H9 (cell line): ENCODE measurements at regions not wholly inside any gene's neighbourhood (a gene's known extent, or its start where the extent isn't known, plus 50 kb on each side); places are given as distances from the start of the nearest gene placed in this dataset.

ENCODE experiments used
- DNase-seq: peaks from one replicate; pipeline ENCODE4 v3.0.0-alpha.2; 2017
- H2AFZ ChIP-seq: one replicate; pipeline ENCODE4 v1.6.1; 2013; ENCODE audit warnings: mild to moderate bottlenecking, low read length, control low read depth, moderate library complexity
- H2AK5ac ChIP-seq: 2 replicates; pipeline ENCODE4 v1.6.1; 2013; ENCODE audit warnings: low read length, control low read depth, mixed read lengths; ENCODE audit not compliant: insufficient read length
- H2BK120ac ChIP-seq: one replicate; pipeline ENCODE4 v1.6.1; 2013; ENCODE audit warnings: low read depth, mild to moderate bottlenecking, low read length, control low read depth, inconsistent platforms; ENCODE audit not compliant: poor library complexity, severe bottlenecking
- H2BK12ac ChIP-seq: 2 replicates; pipeline ENCODE4 v1.6.1; 2013; ENCODE audit warnings: low read length, control low read depth, mixed read lengths, low read depth; ENCODE audit not compliant: insufficient read length
- H2BK15ac ChIP-seq: 2 replicates; pipeline ENCODE4 v1.6.1; 2013; ENCODE audit warnings: low read depth, low read length, control low read depth
- H2BK20ac ChIP-seq: one replicate; pipeline ENCODE4 v1.6.1; 2013; ENCODE audit warnings: low read depth, mild to moderate bottlenecking, low read length, control low read depth, inconsistent platforms; ENCODE audit not compliant: poor library complexity, severe bottlenecking
- H2BK5ac ChIP-seq: 2 replicates; pipeline ENCODE4 v1.6.1; 2013; ENCODE audit warnings: low read length, control low read depth, mixed read lengths; ENCODE audit not compliant: insufficient read length
- H3K14ac ChIP-seq: 2 replicates; pipeline ENCODE4 v1.6.1; 2013; ENCODE audit warnings: low read length, control low read depth; ENCODE audit not compliant: insufficient read depth
- H3K18ac ChIP-seq: 2 replicates; pipeline ENCODE4 v1.6.1; 2013; ENCODE audit warnings: low read depth, mild to moderate bottlenecking, mixed read lengths, low read length, control low read depth; ENCODE audit not compliant: insufficient read length
- H3K23ac ChIP-seq: 2 replicates; pipeline ENCODE4 v1.6.1; 2013; ENCODE audit warnings: low read length, control low read depth, mixed read lengths, low read depth; ENCODE audit not compliant: insufficient read length
- H3K23me2 ChIP-seq: 2 replicates; pipeline ENCODE4 v1.6.1; 2013; ENCODE audit warnings: low read depth, mild to moderate bottlenecking, mixed read lengths, low read length, control low read depth; ENCODE audit not compliant: insufficient read length, poor library complexity, severe bottlenecking
- H3K27ac ChIP-seq: 2 replicates; pipeline ENCODE4 v1.5.1; 2013; ENCODE audit warnings: low read length, control low read depth, mixed read lengths, low read depth; ENCODE audit not compliant: insufficient read length
- H3K27me3 ChIP-seq: 2 replicates; pipeline ENCODE4 v1.6.1; 2013; ENCODE audit warnings: low read length, control low read depth, inconsistent platforms; ENCODE audit not compliant: insufficient read depth
- H3K4ac ChIP-seq: 2 replicates; pipeline ENCODE4 v1.6.1; 2013; ENCODE audit warnings: low read depth, mild to moderate bottlenecking, control low read depth, inconsistent platforms, low read length, moderate library complexity
- H3K4me1 ChIP-seq: 2 replicates; pipeline ENCODE4 v1.6.1; 2013; ENCODE audit warnings: low read length, control low read depth, inconsistent platforms; ENCODE audit not compliant: insufficient read depth
- H3K4me2 ChIP-seq: 2 replicates; pipeline ENCODE4 v1.6.1; 2013; ENCODE audit warnings: low read length, control low read depth, mixed read lengths; ENCODE audit not compliant: insufficient read length, insufficient read depth
- H3K56ac ChIP-seq: 2 replicates; pipeline ENCODE4 v1.6.1; 2013; ENCODE audit warnings: low read depth, mild to moderate bottlenecking, mixed read lengths, low read length, control low read depth; ENCODE audit not compliant: insufficient read length
- H3K79me1 ChIP-seq: 2 replicates; pipeline ENCODE4 v1.6.1; 2013; ENCODE audit warnings: low read depth, mild to moderate bottlenecking, moderate library complexity, low read length, control low read depth, inconsistent platforms; ENCODE audit not compliant: insufficient read depth, poor library complexity, severe bottlenecking
- H3K79me2 ChIP-seq: 2 replicates; pipeline ENCODE4 v1.6.1; 2013; ENCODE audit warnings: low read length, control low read depth, inconsistent platforms; ENCODE audit not compliant: insufficient read depth
- H3K9ac ChIP-seq: 2 replicates; pipeline ENCODE4 v1.6.1; 2013; ENCODE audit warnings: low read length, control low read depth, mixed read lengths; ENCODE audit not compliant: insufficient read length; ENCODE audit errors: extremely low read depth
- H3K9me3 ChIP-seq: one replicate; pipeline ENCODE4 v1.6.1; 2013; ENCODE audit warnings: low read depth, low read length, inconsistent platforms; ENCODE audit not compliant: control insufficient read depth
- H3T11ph ChIP-seq: one replicate; pipeline ENCODE4 v1.6.1; 2013; ENCODE audit warnings: mild to moderate bottlenecking, low read length, control low read depth, inconsistent platforms
- H4K20me1 ChIP-seq: one replicate; pipeline ENCODE4 v1.6.1; 2013; ENCODE audit not compliant: control insufficient read depth, insufficient read length, insufficient read depth
- H4K5ac ChIP-seq: 2 replicates; pipeline ENCODE4 v1.6.1; 2013; ENCODE audit warnings: low read depth, mild to moderate bottlenecking, mixed read lengths, low read length, control low read depth; ENCODE audit not compliant: insufficient read length
- H4K8ac ChIP-seq: replicated peaks from 2 replicates; pipeline ENCODE4 v1.6.1; 2013; ENCODE audit warnings: low read length, control low read depth, mixed read lengths, low read depth; ENCODE audit not compliant: insufficient read length
- H4K91ac ChIP-seq: 2 replicates; pipeline ENCODE4 v1.6.1; 2013; ENCODE audit warnings: low read depth, mild to moderate bottlenecking, moderate library complexity, mixed read lengths, low read length, control low read depth; ENCODE audit not compliant: insufficient read length
- H3K27ac Mint-ChIP-seq, 3 experiments: 2 replicates in 2 of 3; 3 replicates in 1 of 3; pipeline ENCODE4 v1.8.0; 2020 to 2021; ENCODE audit warnings: mixed read lengths in 3 of 3, mild to moderate bottlenecking in 1 of 3, moderate library complexity in 1 of 3
- H3K27me3 Mint-ChIP-seq: 2 replicates; pipeline ENCODE4 v1.8.0; 2021; ENCODE audit warnings: low read depth, mild to moderate bottlenecking, moderate library complexity, mixed read lengths
- H3K36me3 Mint-ChIP-seq, 3 experiments: 2 replicates in 2 of 3; 3 replicates in 1 of 3; pipeline ENCODE4 v1.8.0; 2020 to 2021; ENCODE audit warnings: low read depth in 3 of 3, mixed read lengths in 3 of 3; ENCODE audit not compliant: insufficient read depth in 1 of 3
- H3K4me1 Mint-ChIP-seq, 2 experiments: 2 replicates each; pipeline ENCODE4 v1.8.0; 2020; ENCODE audit warnings: mixed read lengths in 2 of 2
- H3K4me3 Mint-ChIP-seq, 2 experiments: 2 replicates in 1 of 2; 3 replicates in 1 of 2; pipeline ENCODE4 v1.8.0; 2020 to 2021; ENCODE audit warnings: mild to moderate bottlenecking in 2 of 2, mixed read lengths in 2 of 2, moderate library complexity in 1 of 2
- H3K9me3 Mint-ChIP-seq, 2 experiments: 2 replicates in 1 of 2; 3 replicates in 1 of 2; pipeline ENCODE4 v1.8.0; 2020; ENCODE audit warnings: mild to moderate bottlenecking in 2 of 2, mixed read lengths in 2 of 2, moderate library complexity in 1 of 2
- CTCF ChIP-seq: fragments of 200-600 bp; sonication (generic); conservative IDR thresholded peaks from 3 replicates; pipeline ENCODE4 v1.8.0; 2021; ENCODE audit warnings: antibody characterized with exemption, mild to moderate bottlenecking
- WGBS: extraction: QIAGEN DNeasy Blood & Tissue Kit; methylation state at CpG from one replicate; pipeline ENCODE4 v1.1.7; 2013; ENCODE audit warnings: missing lambda C conversion rate, low lambda C conversion rate, mixed read lengths; ENCODE audit not compliant: insufficient read length; ENCODE audit errors: extremely low coverage; 5-methylcytosine and 5-hydroxymethylcytosine counted together

DNA sequence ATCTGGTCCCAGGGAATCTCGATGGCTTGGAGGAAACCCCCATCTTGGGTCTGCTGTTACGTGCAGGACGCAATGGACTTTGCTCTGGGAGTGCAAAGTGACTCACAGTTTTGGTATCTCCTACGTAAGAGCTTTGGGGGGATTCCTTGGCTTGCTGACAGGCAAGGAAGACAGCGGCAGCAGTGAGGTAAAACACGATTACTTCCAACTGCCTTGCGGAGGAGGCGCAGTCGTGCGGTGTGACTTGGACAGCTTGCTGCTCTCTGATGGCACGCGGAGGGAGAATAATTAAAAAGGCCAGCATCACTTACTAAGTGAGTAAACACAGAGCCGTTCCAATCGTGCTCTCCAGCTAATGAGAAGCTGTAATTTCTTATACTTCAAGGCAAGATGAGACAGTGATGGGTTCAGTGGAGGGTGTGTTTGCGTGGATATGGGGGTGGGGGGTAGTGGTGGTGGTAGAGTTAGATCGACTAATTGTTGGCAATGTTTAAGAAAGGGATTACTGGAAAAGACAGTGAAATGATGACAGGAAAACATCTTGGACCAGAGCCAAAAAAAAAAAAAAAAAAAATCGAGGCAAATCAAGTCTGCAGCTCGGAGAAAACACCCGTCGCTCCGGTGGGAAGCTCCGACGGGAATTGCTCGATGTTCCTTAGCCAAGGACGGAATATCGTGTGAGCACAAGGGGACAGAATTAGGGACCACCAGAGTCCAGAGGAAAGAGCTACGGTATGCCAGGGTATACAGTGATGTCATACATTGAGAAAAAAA is 184.8 kb upstream of the ZFHX3 start:
- H3K27me3 ChIP-seq = no peaks in the 10 kb centered on the region
- no peaks in the 10 kb centered on the region for H3K4me1 ChIP-seq
- 100% methylated on average over 1 of the region's 27 CpGs for WGBS
- no peak overlapping the region for H3K27ac ChIP-seq
- H3K9me3 Mint-ChIP-seq = no peaks in the 10 kb centered on the region
- no peaks in the 10 kb centered on the region for H3K79me1 ChIP-seq
- H3K27me3 Mint-ChIP-seq = no peaks in the 10 kb centered on the region; the same call in 1 of the 2 replicates
- no peak overlapping the region for H3K23ac ChIP-seq
- TF ChIP-seq CTCF = no peak
- no peak overlapping the region for H4K8ac ChIP-seq
- H3K4me2 ChIP-seq = peak overlapping the region; percentile 6
- no peak overlapping the region for H3K4me3 Mint-ChIP-seq
- H3K36me3 Mint-ChIP-seq = no peaks in the 10 kb centered on the region
- no peaks in the 10 kb centered on the region for H3K79me2 ChIP-seq
- H4K5ac ChIP-seq = no peak overlapping the region
- no peak overlapping the region for H2BK120ac ChIP-seq
- H3K18ac ChIP-seq = no peak overlapping the region
- peak; percentile 49 for DNase-seq
- H3K9me3 ChIP-seq = no peaks in the 10 kb centered on the region
- H3K9ac ChIP-seq = no peak overlapping the region
- H3K56ac ChIP-seq = no peak overlapping the region
- H4K91ac ChIP-seq = no peak overlapping the region
- no peaks in the 10 kb centered on the region for H4K20me1 ChIP-seq
- H3K27ac Mint-ChIP-seq = peak overlapping the region in 1 of 3 experiments; percentile 35; a peak in 1 of 7 replicates
- H2BK20ac ChIP-seq = no peak overlapping the region
- no peak overlapping the region for H3T11ph ChIP-seq
- no peak overlapping the region for H3K14ac ChIP-seq
- no peaks in the 10 kb centered on the region for H3K23me2 ChIP-seq
- H2BK15ac ChIP-seq = no peak overlapping the region
- H2AFZ ChIP-seq = no peak overlapping the region
- no peak overlapping the region for H2BK5ac ChIP-seq
- H3K4me1 Mint-ChIP-seq = peaks cover 14 to 23% of the 10 kb centered on the region in 2 experiments
- no peak overlapping the region for H3K4ac ChIP-seq
- H2BK12ac ChIP-seq = no peak overlapping the region
- no peak overlapping the region for H2AK5ac ChIP-seq
